ENCODE measurements at regions not wholly inside any gene's neighbourhood (a gene's known extent, or its start where the extent isn't known, plus 50 kb on each side); places are given as distances from the start of the nearest gene placed in this dataset.

GRCh38 chr2:11030909-11031308, 119.2 kb downstream of the KCNF1 start:
- Histone ChIP-seq H3K9ac (ENCODE audit: low read length) (no peak overlapping the region), H3K36me3 (ENCODE audit: insufficient read depth, low read length) (no peaks in the 10 kb centered on the region), H3K27me3 (ENCODE audit: control insufficient read depth in 1 of 2, insufficient read depth in 2 of 2, low read length in 2 of 2) (no peaks in the 10 kb centered on the region), H3K4me3 (ENCODE audit: low read depth in 1 of 2, low read length in 2 of 2) (no peak overlapping the region), H3K4me1 (ENCODE audit: insufficient read depth, low read length) (no peaks in the 10 kb centered on the region), H3K27ac (ENCODE audit: low read depth, low read length) (no peak overlapping the region), H3K9me3 (ENCODE audit: low read length) (no peaks in the 10 kb centered on the region)

DNA sequence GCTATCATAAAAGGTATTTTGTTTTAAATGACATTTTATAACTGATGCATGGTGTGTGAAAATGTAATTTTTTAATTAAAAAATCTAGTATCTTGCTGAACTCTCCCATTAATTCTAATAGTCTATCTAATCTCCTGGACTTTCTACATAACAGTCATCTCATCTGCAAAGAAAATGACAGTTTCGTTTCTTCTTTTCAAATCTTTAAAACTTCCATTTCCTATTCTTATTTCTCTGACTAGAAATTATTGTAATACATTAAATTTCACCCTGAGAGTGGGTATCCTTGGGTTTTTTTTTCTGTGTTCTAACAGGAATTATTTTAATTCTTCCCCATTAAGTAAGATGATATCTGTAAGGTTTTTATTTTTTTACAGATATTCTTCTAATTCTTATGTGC, 120.1 kb downstream of the KCNF1 start:
- Histone ChIP-seq H3K9ac (ENCODE audit: low read length) (no peak overlapping the region), H3K4me1 (ENCODE audit: insufficient read depth, low read length) (no peaks in the 10 kb centered on the region), H3K27ac (ENCODE audit: low read depth, low read length) (no peak overlapping the region), H3K9me3 (ENCODE audit: low read length) (no peaks in the 10 kb centered on the region), H3K4me3 (ENCODE audit: low read depth in 1 of 2, low read length in 2 of 2) (no peak overlapping the region), H3K36me3 (ENCODE audit: insufficient read depth, low read length) (no peaks in the 10 kb centered on the region), H3K27me3 (ENCODE audit: control insufficient read depth in 1 of 2, insufficient read depth in 2 of 2, low read length in 2 of 2) (no peaks in the 10 kb centered on the region)

DNA sequence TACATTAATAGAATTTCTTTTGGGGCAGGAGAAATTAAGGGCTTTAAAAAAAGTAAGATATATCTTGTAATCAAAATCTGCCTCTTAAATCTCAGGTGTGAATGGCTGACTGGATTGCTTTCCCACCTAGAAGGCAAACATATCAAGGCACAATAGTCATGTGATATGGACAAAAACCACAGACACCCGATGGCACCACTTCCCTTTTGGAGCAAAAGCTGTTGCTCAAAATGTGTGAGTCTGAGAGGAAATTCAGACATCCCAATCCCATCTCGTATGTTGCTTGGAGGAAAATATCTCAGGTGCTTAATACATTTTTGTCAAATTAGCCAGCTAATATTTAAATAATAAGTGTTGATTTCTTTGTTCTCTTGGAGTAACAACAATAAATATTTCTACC, 120.7 kb downstream of the KCNF1 start:
- Histone ChIP-seq H3K27ac (ENCODE audit: low read depth, low read length) (no peak overlapping the region), H3K4me3 (ENCODE audit: low read depth in 1 of 2, low read length in 2 of 2) (no peak overlapping the region), H3K36me3 (ENCODE audit: insufficient read depth, low read length) (no peaks in the 10 kb centered on the region), H3K27me3 (ENCODE audit: control insufficient read depth in 1 of 2, insufficient read depth in 2 of 2, low read length in 2 of 2) (no peaks in the 10 kb centered on the region), H3K9me3 (ENCODE audit: low read length) (no peaks in the 10 kb centered on the region), H3K9ac (ENCODE audit: low read length) (no peak overlapping the region), H3K4me1 (ENCODE audit: insufficient read depth, low read length) (no peaks in the 10 kb centered on the region)

- H3K4me1 ChIP-seq (ENCODE audit: insufficient read depth, low read length) = no peaks in the 10 kb centered on the region
- H3K27ac ChIP-seq (ENCODE audit: low read depth, low read length) = no peak overlapping the region
- no peaks in the 10 kb centered on the region for H3K9me3 ChIP-seq (ENCODE audit: low read length)
- no peak overlapping the region for H3K4me3 ChIP-seq (ENCODE audit: low read depth in 1 of 2, low read length in 2 of 2)
- H3K27me3 ChIP-seq (ENCODE audit: control insufficient read depth in 1 of 2, insufficient read depth in 2 of 2, low read length in 2 of 2) = no peaks in the 10 kb centered on the region
- no peak overlapping the region for H3K9ac ChIP-seq (ENCODE audit: low read length)
- no peaks in the 10 kb centered on the region for H3K36me3 ChIP-seq (ENCODE audit: insufficient read depth, low read length)
Measured at GRCh38 chr2:11033114-11033513, 121.4 kb downstream of the KCNF1 start.

- Histone ChIP-seq H3K27ac (ENCODE audit: low read depth, low read length) (no peak overlapping the region), H3K9me3 (ENCODE audit: low read length) (no peaks in the 10 kb centered on the region), H3K36me3 (ENCODE audit: insufficient read depth, low read length) (no peaks in the 10 kb centered on the region), H3K4me3 (ENCODE audit: low read depth in 1 of 2, low read length in 2 of 2) (no peak overlapping the region), H3K27me3 (ENCODE audit: control insufficient read depth in 1 of 2, insufficient read depth in 2 of 2, low read length in 2 of 2) (no peaks in the 10 kb centered on the region), H3K9ac (ENCODE audit: low read length) (no peak overlapping the region), H3K4me1 (ENCODE audit: insufficient read depth, low read length) (no peaks in the 10 kb centered on the region)
Measured at GRCh38 chr2:11038641-11039040, 116.6 kb upstream of the SLC66A3 start.

- no peaks in the 10 kb centered on the region for H3K27me3 ChIP-seq (ENCODE audit: control insufficient read depth in 1 of 2, insufficient read depth in 2 of 2, low read length in 2 of 2)
- H3K36me3 ChIP-seq (ENCODE audit: insufficient read depth, low read length) = no peaks in the 10 kb centered on the region
- H3K4me3 ChIP-seq (ENCODE audit: low read depth in 1 of 2, low read length in 2 of 2) = no peak overlapping the region
- no peak overlapping the region for H3K27ac ChIP-seq (ENCODE audit: low read depth, low read length)
- H3K4me1 ChIP-seq (ENCODE audit: insufficient read depth, low read length) = no peaks in the 10 kb centered on the region
- H3K9me3 ChIP-seq (ENCODE audit: low read length) = no peaks in the 10 kb centered on the region
- H3K9ac ChIP-seq (ENCODE audit: low read length) = no peak overlapping the region
Measured at GRCh38 chr2:11040992-11041391, 114.3 kb upstream of the SLC66A3 start.

DNA sequence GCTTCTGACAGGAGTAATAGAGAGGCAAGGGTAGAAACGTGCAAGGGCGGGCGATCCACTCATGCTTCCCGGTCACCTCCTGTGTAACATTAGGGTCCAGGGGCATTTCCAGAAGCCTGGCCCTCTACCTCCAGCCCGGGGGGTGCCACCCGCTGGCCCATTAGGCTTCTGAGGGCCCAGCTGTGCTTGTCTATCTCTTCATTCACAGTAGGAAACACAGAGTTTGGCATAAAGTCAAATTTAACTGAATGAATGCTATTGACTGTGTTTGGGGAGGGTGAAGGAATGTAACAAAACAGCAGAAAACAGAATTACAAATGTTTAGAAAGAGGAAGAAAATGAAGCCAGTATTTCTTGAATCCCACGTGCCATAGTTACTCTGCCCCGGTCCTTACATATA, 112.4 kb upstream of the SLC66A3 start:
- H3K9ac ChIP-seq (ENCODE audit: low read length) = no peak overlapping the region
- no peak overlapping the region for H3K27ac ChIP-seq (ENCODE audit: low read depth, low read length)
- H3K4me1 ChIP-seq (ENCODE audit: insufficient read depth, low read length) = no peaks in the 10 kb centered on the region
- H3K4me3 ChIP-seq (ENCODE audit: low read depth in 1 of 2, low read length in 2 of 2) = no peak overlapping the region
- no peaks in the 10 kb centered on the region for H3K36me3 ChIP-seq (ENCODE audit: insufficient read depth, low read length)
- H3K9me3 ChIP-seq (ENCODE audit: low read length) = no peaks in the 10 kb centered on the region
- H3K27me3 ChIP-seq (ENCODE audit: control insufficient read depth in 1 of 2, insufficient read depth in 2 of 2, low read length in 2 of 2) = no peaks in the 10 kb centered on the region

DNA sequence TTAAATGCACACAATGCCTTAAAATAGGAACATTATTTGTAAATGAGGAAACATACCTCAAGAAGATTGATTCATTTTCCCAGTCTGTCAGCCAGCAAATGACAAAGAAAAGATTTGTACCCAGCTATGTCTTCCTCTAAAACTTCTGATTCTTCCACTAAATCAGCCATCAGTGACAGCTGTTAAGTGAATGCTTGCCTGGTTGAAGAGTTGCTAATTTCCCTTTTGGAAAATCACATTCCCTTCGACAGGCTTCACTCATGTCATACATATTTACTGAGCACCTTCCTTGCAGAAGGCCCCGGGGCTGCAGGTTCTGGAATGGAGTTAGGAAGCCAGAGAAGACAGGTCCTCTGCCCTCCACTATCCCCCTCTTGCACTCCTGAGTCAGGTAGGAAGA, 112.0 kb upstream of the SLC66A3 start:
- no peaks in the 10 kb centered on the region for H3K9me3 ChIP-seq (ENCODE audit: low read length)
- no peak overlapping the region for H3K27ac ChIP-seq (ENCODE audit: low read depth, low read length)
- H3K9ac ChIP-seq (ENCODE audit: low read length) = no peak overlapping the region
- H3K4me1 ChIP-seq (ENCODE audit: insufficient read depth, low read length) = no peaks in the 10 kb centered on the region
- H3K27me3 ChIP-seq (ENCODE audit: control insufficient read depth in 1 of 2, insufficient read depth in 2 of 2, low read length in 2 of 2) = no peaks in the 10 kb centered on the region
- no peaks in the 10 kb centered on the region for H3K36me3 ChIP-seq (ENCODE audit: insufficient read depth, low read length)
- no peak overlapping the region for H3K4me3 ChIP-seq (ENCODE audit: low read depth in 1 of 2, low read length in 2 of 2)

DNA sequence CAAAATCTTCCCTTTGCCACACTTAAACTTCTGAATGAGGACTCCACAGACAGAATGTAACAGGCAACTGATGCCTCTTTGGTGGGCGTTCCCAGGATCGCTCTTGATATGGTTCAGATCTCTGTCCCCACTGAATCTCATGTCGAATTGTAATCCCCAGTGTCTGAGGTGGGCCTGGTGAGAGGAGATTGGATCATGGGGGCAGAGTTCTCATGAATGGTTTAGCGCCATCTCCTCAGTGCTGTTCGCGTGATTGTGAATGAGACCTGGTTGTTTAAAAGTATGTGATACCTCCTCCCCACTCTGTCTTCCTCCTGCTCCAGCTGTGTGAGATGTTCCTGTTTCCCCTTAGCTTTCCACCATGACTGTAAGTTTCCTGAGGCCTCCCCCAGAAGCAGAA, 111.1 kb upstream of the SLC66A3 start:
- no peak overlapping the region for H3K4me3 ChIP-seq (ENCODE audit: low read depth in 1 of 2, low read length in 2 of 2)
- no peaks in the 10 kb centered on the region for H3K27me3 ChIP-seq (ENCODE audit: control insufficient read depth in 1 of 2, insufficient read depth in 2 of 2, low read length in 2 of 2)
- no peaks in the 10 kb centered on the region for H3K9me3 ChIP-seq (ENCODE audit: low read length)
- H3K9ac ChIP-seq (ENCODE audit: low read length) = no peak overlapping the region
- no peaks in the 10 kb centered on the region for H3K4me1 ChIP-seq (ENCODE audit: insufficient read depth, low read length)
- H3K27ac ChIP-seq (ENCODE audit: low read depth, low read length) = no peak overlapping the region
- H3K36me3 ChIP-seq (ENCODE audit: insufficient read depth, low read length) = no peaks in the 10 kb centered on the region

- H3K9ac ChIP-seq (ENCODE audit: low read length) = no peak overlapping the region
- H3K27ac ChIP-seq (ENCODE audit: low read depth, low read length) = no peak overlapping the region
- H3K4me3 ChIP-seq (ENCODE audit: low read depth in 1 of 2, low read length in 2 of 2) = no peak overlapping the region
- no peaks in the 10 kb centered on the region for H3K36me3 ChIP-seq (ENCODE audit: insufficient read depth, low read length)
- no peaks in the 10 kb centered on the region for H3K9me3 ChIP-seq (ENCODE audit: low read length)
- no peaks in the 10 kb centered on the region for H3K27me3 ChIP-seq (ENCODE audit: control insufficient read depth in 1 of 2, insufficient read depth in 2 of 2, low read length in 2 of 2)
- no peaks in the 10 kb centered on the region for H3K4me1 ChIP-seq (ENCODE audit: insufficient read depth, low read length)
Measured at GRCh38 chr2:11045294-11045693, 110.0 kb upstream of the SLC66A3 start.

GRCh38 chr2:11048335-11049008, 106.8 kb upstream of the SLC66A3 start:
- Histone ChIP-seq H3K4me1 (ENCODE audit: insufficient read depth, low read length) (no peaks in the 10 kb centered on the region), H3K9ac (ENCODE audit: low read length) (no peak overlapping the region), H3K27me3 (ENCODE audit: control insufficient read depth in 1 of 2, insufficient read depth in 2 of 2, low read length in 2 of 2) (no peaks in the 10 kb centered on the region), H3K36me3 (ENCODE audit: insufficient read depth, low read length) (no peaks in the 10 kb centered on the region), H3K9me3 (ENCODE audit: low read length) (no peaks in the 10 kb centered on the region), H3K4me3 (ENCODE audit: low read depth in 1 of 2, low read length in 2 of 2) (no peak overlapping the region), H3K27ac (ENCODE audit: low read depth, low read length) (no peak overlapping the region)

- H3K36me3 ChIP-seq (ENCODE audit: insufficient read depth, low read length) = no peaks in the 10 kb centered on the region
- H3K4me3 ChIP-seq (ENCODE audit: low read depth in 1 of 2, low read length in 2 of 2) = no peak overlapping the region
- no peaks in the 10 kb centered on the region for H3K4me1 ChIP-seq (ENCODE audit: insufficient read depth, low read length)
- H3K9ac ChIP-seq (ENCODE audit: low read length) = no peak overlapping the region
- no peaks in the 10 kb centered on the region for H3K9me3 ChIP-seq (ENCODE audit: low read length)
- no peaks in the 10 kb centered on the region for H3K27me3 ChIP-seq (ENCODE audit: control insufficient read depth in 1 of 2, insufficient read depth in 2 of 2, low read length in 2 of 2)
- no peak overlapping the region for H3K27ac ChIP-seq (ENCODE audit: low read depth, low read length)
Measured at GRCh38 chr2:11050565-11050964, 104.7 kb upstream of the SLC66A3 start.

Data from muscle layer of colon (tissue), 2 donors.